K562 (cell line): ENCODE measurements at regions not wholly inside any gene's neighbourhood (a gene's known extent, or its start where the extent isn't known, plus 50 kb on each side); places are given as distances from the start of the nearest gene placed in this dataset.

Source experiments
- ATAC-seq: fragments of 200-7000 bp; cut with Tn5 transposase; 3 replicates; pipeline ENCODE4 v1.9.1; 2020; ENCODE audit warnings: moderate library complexity
- BruUV-seq: library from RNA; stranded (reverse); fragments of 400-500 nt; replicated peaks from 2 replicates; lab custom pipeline; 2021; lab: Mats Ljungman, UMichigan
- CTCF ChIA-PET: fragments of 300-600 bp; formaldehyde crosslinking; extraction: SDS; loops from one replicate; lab custom pipeline; 2021; ENCODE audit warnings: low intra/inter-chr PET ratio; lab: Yijun Ruan, JAX
- POLR2A ChIA-PET: fragments of 300-600, 350-650 bp; sonication (Branson Sonifier 250); formaldehyde crosslinking; extraction: SDS; loops from one replicate; lab custom pipeline; 2021; ENCODE audit warnings: antibody characterized with exemption, inconsistent platforms; lab: Yijun Ruan, JAX
- DNase-seq, 4 experiments: peaks; one replicate each; pipeline versions ENCODE4 v3.0.0 to v3.0.0-alpha.2; 2011 to 2018; ENCODE audit warnings: low spot score in 3 of 4, mixed read lengths in 3 of 4; ENCODE audit errors: extremely low read depth in 1 of 4
- FAIRE-seq: peaks from 2 replicates; lab custom pipeline; 2011; peaks lifted over from hg19 to GRCh38; lab: Jason Lieb, UNC
- H2AFZ ChIP-seq: 2 replicates; pipeline ENCODE4 v1.6.0; 2011; ENCODE audit warnings: low read depth, low read length, control low read depth, inconsistent platforms
- H3K27ac ChIP-seq: fragments of 200-600 bp; 3 replicates; pipeline ENCODE4 v1.8.0; 2011; ENCODE audit warnings: low read depth, mild to moderate bottlenecking, control low read depth, inconsistent platforms, low read length, moderate library complexity, mixed read lengths; ENCODE audit errors: extremely low read depth
- H3K27me3 ChIP-seq, 2 experiments: fragments of 300-600 bp in 1 of 2; 2 replicates in 1 of 2; 3 replicates in 1 of 2; pipeline versions ENCODE4 v1.6.0 to v1.8.0; 2011; ENCODE audit warnings: inconsistent platforms in 2 of 2, low read length in 2 of 2, mild to moderate bottlenecking in 1 of 2, mixed read lengths in 1 of 2, moderate library complexity in 1 of 2; ENCODE audit not compliant: control insufficient read depth in 2 of 2, insufficient read depth in 2 of 2
- H3K36me3 ChIP-seq: fragments of 300-600 bp; 3 replicates; pipeline ENCODE4 v1.8.0; 2011; ENCODE audit warnings: mild to moderate bottlenecking, low read length, inconsistent platforms; ENCODE audit not compliant: control insufficient read depth, insufficient read depth
- H3K4me1 ChIP-seq, 2 experiments: fragments of 200-600 bp in 1 of 2; replicated peaks in 1 of 2; 2 replicates in 1 of 2; 3 replicates in 1 of 2; pipeline versions ENCODE4 v1.5.1 to v1.8.0; 2011; ENCODE audit warnings: inconsistent platforms in 2 of 2, low read length in 2 of 2, mild to moderate bottlenecking in 1 of 2, mixed read lengths in 1 of 2, moderate library complexity in 1 of 2; ENCODE audit not compliant: control insufficient read depth in 2 of 2, insufficient read depth in 2 of 2
- H3K4me2 ChIP-seq: 2 replicates; pipeline ENCODE4 v1.6.1; 2011; ENCODE audit warnings: low read length, control low read depth, inconsistent platforms, mixed read lengths; ENCODE audit not compliant: insufficient read depth
- H3K4me3 ChIP-seq: fragments of 200-600 bp; sonication (generic), shearing (Covaris generic); 2 replicates; pipeline ENCODE4 v1.5.1; 2016; ENCODE audit warnings: control low read depth, inconsistent platforms
- H3K79me2 ChIP-seq: fragments of 200-600 bp; 3 replicates; pipeline ENCODE4 v1.8.0; 2011; ENCODE audit warnings: low read length, inconsistent platforms; ENCODE audit not compliant: control insufficient read depth, insufficient read depth
- H3K9ac ChIP-seq, 2 experiments: 2 replicates each; pipeline versions ENCODE4 v1.6.0 to v1.6.1; 2011; ENCODE audit warnings: low read depth in 2 of 2, low read length in 2 of 2, control low read depth in 1 of 2, inconsistent platforms in 1 of 2, mild to moderate bottlenecking in 1 of 2, mixed read lengths in 1 of 2; ENCODE audit not compliant: insufficient read depth in 1 of 2
- H3K9me1 ChIP-seq: one replicate; pipeline ENCODE4 v1.6.0; 2011; ENCODE audit warnings: inconsistent platforms, mild to moderate bottlenecking, low read length, moderate library complexity; ENCODE audit not compliant: control insufficient read depth, insufficient read depth
- H3K9me3 ChIP-seq: replicated peaks from 2 replicates; pipeline ENCODE4 v1.5.1; 2011; ENCODE audit warnings: low read depth, low read length, inconsistent platforms; ENCODE audit not compliant: control insufficient read depth, insufficient read depth
- H4K20me1 ChIP-seq: replicated peaks from 2 replicates; pipeline ENCODE4 v1.6.1; 2011; ENCODE audit warnings: low read length, inconsistent platforms, mixed read lengths; ENCODE audit not compliant: control insufficient read depth, insufficient read depth
- ARID1B ChIP-seq: fragments of 450-650 bp; IDR thresholded peaks from 2 replicates; pipeline ENCODE4 v1.6.1; 2016; ENCODE audit warnings: antibody characterized with exemption, mild to moderate bottlenecking, inconsistent platforms
- ARID2 ChIP-seq: fragments of 450-650 bp; IDR thresholded peaks from 2 replicates; pipeline ENCODE4 v1.6.1; 2017; ENCODE audit warnings: antibody characterized with exemption, mild to moderate bottlenecking
- ATF6 ChIP-seq: sonication (generic); formaldehyde crosslinking; IDR thresholded peaks from 2 replicates; pipeline ENCODE4 v1.4.0; 2020; ENCODE audit warnings: mild to moderate bottlenecking, missing genetic modification reagents
- HDAC2 ChIP-seq: fragments of 450-650 bp; IDR thresholded peaks from 2 replicates; pipeline ENCODE4 v1.6.1; 2016; ENCODE audit warnings: mild to moderate bottlenecking
- MEF2A ChIP-seq: IDR thresholded peaks from 2 replicates; pipeline ENCODE4 v1.6.1; 2011; ENCODE audit warnings: low read depth, mild to moderate bottlenecking, low read length, moderate library complexity; ENCODE audit not compliant: control insufficient read depth
- NR2F6 ChIP-seq: fragments of 450-650 bp; formaldehyde crosslinking; IDR thresholded peaks from 2 replicates; pipeline ENCODE4 v1.4.0; 2020; ENCODE audit warnings: mild to moderate bottlenecking
- SAFB2 ChIP-seq: fragments of 200-400 bp; formaldehyde crosslinking; IDR thresholded peaks from 2 replicates; pipeline ENCODE4 v1.6.1; 2018; ENCODE audit warnings: borderline replicate concordance, low read length, low read depth, moderate library complexity; ENCODE audit not compliant: severe bottlenecking
- TFAM ChIP-seq: fragments of 250-450 bp; sonication (Bioruptor Pico); conservative IDR thresholded peaks from 2 replicates; pipeline ENCODE4 v1.5.0; 2021; ENCODE audit warnings: mild to moderate bottlenecking, moderate library complexity
- ZBTB7A ChIP-seq: IDR thresholded peaks from 2 replicates; pipeline ENCODE4 v1.6.1; 2011; ENCODE audit warnings: low read depth, mild to moderate bottlenecking, low read length, moderate library complexity, borderline replicate concordance; ENCODE audit not compliant: control insufficient read depth
- ZKSCAN1 ChIP-seq: fragments of 150-350 bp; IDR thresholded peaks from 2 replicates; pipeline ENCODE4 v1.6.1; 2016; ENCODE audit warnings: low read depth, low read length
- ZNF583 ChIP-seq: fragments of 250-450 bp; sonication (Bioruptor Pico); IDR thresholded peaks from 2 replicates; pipeline ENCODE4 v1.4.0; 2020
- in situ Hi-C: fragments of 300-500 bp; cut with MboI; formaldehyde crosslinking; loops from 4 replicates; pipeline ENCODE4 v1.15.0; 2018; ENCODE audit warnings: inconsistent platforms, mixed read lengths
- intact Hi-C: fragments of 100-400 bp; cut with micrococcal nuclease; formaldehyde crosslinking; loops from 2 replicates; pipeline ENCODE4 v1.14.2; 2022

- Histone ChIP-seq H3K9me1 (no peaks in the 10 kb centered on the region), H3K36me3 (no peaks in the 10 kb centered on the region), H3K79me2 (no peaks in the 10 kb centered on the region), H3K9ac (no peak overlapping the region), H3K4me1 (no peaks in the 10 kb centered on the region), H3K27me3 (no peaks in the 10 kb centered on the region), H3K4me2 (no peak overlapping the region), H3K27ac (no peak overlapping the region), H3K9me3 (0 out of 2 replicates have a peak, but pooled peaks cover 2% of the 10 kb centered on the region), H3K4me3 (no peak overlapping the region), H4K20me1 (no peaks in the 10 kb centered on the region), H2AFZ (no peak overlapping the region)
- ChIA-PET CTCF (no interaction called here), POLR2A (no interaction called here)
- ATAC-seq (no peak), FAIRE-seq (no peak), DNase-seq (no peak)
- no TSS peak for BruUV-seq
- in situ Hi-C loops (no loop called here), intact Hi-C loops (no loop called here)
- TF ChIP-seq NR2F6 (CRISPR knock-in tag) (no peak), ARID2 (no peak), ZBTB7A (no peak), ARID1B (no peak), MEF2A (no peak), ATF6 (CRISPR knock-in tag) (no peak), TFAM (CRISPR knock-in tag) (no peak), HDAC2 (no peak), ZKSCAN1 (no peak), ZNF583 (CRISPR knock-in tag) (no peak), SAFB2 (no peak)
Measured at GRCh38 chr10:56662765-56663447, 301.8 kb upstream of the ZWINT start.
